NT2/D1 (cell line): ENCODE measurements at regions not wholly inside any gene's neighbourhood (a gene's known extent, or its start where the extent isn't known, plus 50 kb on each side); places are given as distances from the start of the nearest gene placed in this dataset.

Experiments
- SUZ12 ChIP-seq: IDR thresholded peaks from 2 replicates; pipeline ENCODE4 v1.6.1; 2011; ENCODE audit not compliant: insufficient read length, insufficient read depth; ENCODE audit errors: extremely low read depth
- YY1 ChIP-seq: IDR thresholded peaks from 2 replicates; pipeline ENCODE4 v1.6.1; 2011; ENCODE audit not compliant: insufficient read length, insufficient read depth

DNA sequence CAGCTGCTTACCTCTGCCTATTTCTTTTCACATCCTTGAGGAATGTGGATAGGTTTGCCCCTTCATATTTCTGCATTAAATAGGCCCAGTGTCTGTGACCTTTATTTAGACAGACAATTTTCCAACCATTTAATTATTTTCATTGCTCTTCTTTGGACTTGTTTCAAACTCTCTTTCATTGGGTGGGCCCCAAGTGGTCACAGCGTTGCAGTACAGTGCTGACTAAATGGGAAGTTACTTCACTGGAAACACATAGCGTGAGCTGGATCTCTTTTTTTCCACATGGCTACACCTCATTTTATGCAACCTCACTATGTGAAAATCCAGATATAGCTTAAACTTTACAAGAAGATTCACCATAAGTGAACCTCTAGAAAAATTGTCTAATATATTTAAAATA is 438.9 kb downstream of the ADAMTS20 start:
- TF ChIP-seq YY1: no peak
- TF ChIP-seq SUZ12: no peak
